ENCODE measurements at regions not wholly inside any gene's neighbourhood (a gene's known extent, or its start where the extent isn't known, plus 50 kb on each side); places are given as distances from the start of the nearest gene placed in this dataset.

GRCh38 chr6:51342393-51342792 is 523.7 kb downstream of the TFAP2B start:
- no peaks in the 10 kb centered on the region for H3K27me3 Mint-ChIP-seq
- peaks cover 1% of the 10 kb centered on the region for H3K36me3 Mint-ChIP-seq (ENCODE audit: insufficient read depth)
- no peak for TF ChIP-seq CTCF (IDR thresholded peaks at IDR 0.05; ENCODE audit: unreplicated experiment)
- no peak overlapping the region for H3K4me3 Mint-ChIP-seq (ENCODE audit: low read depth)
- H3K4me1 Mint-ChIP-seq (ENCODE audit: low read depth) = no peaks in the 10 kb centered on the region
- no peak for DNase-seq (ENCODE audit: low spot score, unreplicated experiment)
- H3K27ac Mint-ChIP-seq = no peak overlapping the region
- H3K9me3 Mint-ChIP-seq (ENCODE audit: low read depth) = peaks cover 18% of the 10 kb centered on the region

GRCh38 chr6:51349857-51350256 is 531.2 kb downstream of the TFAP2B start:
- H3K27me3 Mint-ChIP-seq = no peaks in the 10 kb centered on the region
- peaks cover 16% of the 10 kb centered on the region for H3K9me3 Mint-ChIP-seq (ENCODE audit: low read depth)
- H3K36me3 Mint-ChIP-seq (ENCODE audit: insufficient read depth) = peaks cover 1% of the 10 kb centered on the region
- no peak overlapping the region for H3K27ac Mint-ChIP-seq
- H3K4me1 Mint-ChIP-seq (ENCODE audit: low read depth) = peaks cover 3% of the 10 kb centered on the region
- no peak overlapping the region for H3K4me3 Mint-ChIP-seq (ENCODE audit: low read depth)
- no peak for TF ChIP-seq CTCF (IDR thresholded peaks at IDR 0.05; ENCODE audit: unreplicated experiment)
- DNase-seq (ENCODE audit: low spot score, unreplicated experiment) = no peak

GRCh38 chr6:51350308-51350904 is 531.7 kb downstream of the TFAP2B start:
- peaks cover 1% of the 10 kb centered on the region for H3K36me3 Mint-ChIP-seq (ENCODE audit: insufficient read depth)
- H3K4me1 Mint-ChIP-seq (ENCODE audit: low read depth) = peaks cover 3% of the 10 kb centered on the region
- no peak overlapping the region for H3K4me3 Mint-ChIP-seq (ENCODE audit: low read depth)
- peak; percentile 64 for TF ChIP-seq CTCF (IDR thresholded peaks at IDR 0.05; ENCODE audit: unreplicated experiment)
- no peaks in the 10 kb centered on the region for H3K27me3 Mint-ChIP-seq
- H3K9me3 Mint-ChIP-seq (ENCODE audit: low read depth) = peaks cover 12% of the 10 kb centered on the region
- no peak for DNase-seq (ENCODE audit: low spot score, unreplicated experiment)
- H3K27ac Mint-ChIP-seq = no peak overlapping the region

- H3K4me1 Mint-ChIP-seq (ENCODE audit: low read depth) = peaks cover 3% of the 10 kb centered on the region
- no peaks in the 10 kb centered on the region for H3K36me3 Mint-ChIP-seq (ENCODE audit: insufficient read depth)
- no peak for DNase-seq (ENCODE audit: low spot score, unreplicated experiment)
- no peaks in the 10 kb centered on the region for H3K27me3 Mint-ChIP-seq
- no peak overlapping the region for H3K4me3 Mint-ChIP-seq (ENCODE audit: low read depth)
- no peaks in the 10 kb centered on the region for H3K9me3 Mint-ChIP-seq (ENCODE audit: low read depth)
- TF ChIP-seq CTCF (IDR thresholded peaks at IDR 0.05; ENCODE audit: unreplicated experiment) = no peak
- no peak overlapping the region for H3K27ac Mint-ChIP-seq
Measured at GRCh38 chr6:51352506-51353029, 533.9 kb downstream of the TFAP2B start.

GRCh38 chr6:51360287-51360686 is 541.6 kb downstream of the TFAP2B start:
- no peaks in the 10 kb centered on the region for H3K27me3 Mint-ChIP-seq
- DNase-seq (ENCODE audit: low spot score, unreplicated experiment) = no peak

More at GRCh38 chr6:51360287-51360686, 541.6 kb downstream of the TFAP2B start:
- Mint-ChIP-seq H3K36me3 (ENCODE audit: insufficient read depth) (no peaks in the 10 kb centered on the region), H3K27ac (no peak overlapping the region), H3K9me3 (ENCODE audit: low read depth) (no peaks in the 10 kb centered on the region), H3K4me3 (ENCODE audit: low read depth) (no peak overlapping the region), H3K4me1 (ENCODE audit: low read depth) (no peaks in the 10 kb centered on the region)
- TF ChIP-seq CTCF (IDR thresholded peaks at IDR 0.05; ENCODE audit: unreplicated experiment) = no peak
